NT2/D1 (cell line): ENCODE measurements at regions not wholly inside any gene's neighbourhood (a gene's known extent, or its start where the extent isn't known, plus 50 kb on each side); places are given as distances from the start of the nearest gene placed in this dataset.

Experiments used
- SUZ12 ChIP-seq: IDR thresholded peaks from 2 replicates; pipeline ENCODE4 v1.6.1; 2011; ENCODE audit not compliant: insufficient read length, insufficient read depth; ENCODE audit errors: extremely low read depth
- YY1 ChIP-seq: IDR thresholded peaks from 2 replicates; pipeline ENCODE4 v1.6.1; 2011; ENCODE audit not compliant: insufficient read length, insufficient read depth
- ZNF274 ChIP-seq: IDR thresholded peaks from 2 replicates; pipeline ENCODE4 v1.6.1; 2011; ENCODE audit warnings: mild to moderate bottlenecking, low read depth, low read length

GRCh38 chr15:47872208-47872607, 154.9 kb downstream of the SEMA6D start:
- TF ChIP-seq YY1 (no peak), ZNF274 (no peak), SUZ12 (no peak)
